Retinal pigment epithelial cell (primary cell): ENCODE measurements at regions not wholly inside any gene's neighbourhood (a gene's known extent, or its start where the extent isn't known, plus 50 kb on each side); places are given as distances from the start of the nearest gene placed in this dataset.

Experiments
- DNase-seq: peaks from one replicate; pipeline ENCODE4 v3.0.0-alpha.2; 2010; ENCODE audit warnings: low read depth
- H3K4me3 ChIP-seq: 2 replicates; pipeline ENCODE4 v1.5.1; 2011; ENCODE audit warnings: mild to moderate bottlenecking, low read length, control low read depth, moderate library complexity
- CTCF ChIP-seq: conservative IDR thresholded peaks from 2 replicates; pipeline ENCODE4 v1.5.1; 2011; ENCODE audit warnings: low read depth, low read length, control low read depth, inconsistent platforms

GRCh38 chr16:86180780-86181179 lies 281.8 kb downstream of the IRF8 start:
- no peak overlapping the region for H3K4me3 ChIP-seq
- no peak for TF ChIP-seq CTCF

GRCh38 chr16:86181526-86181925 lies 282.6 kb downstream of the IRF8 start:
- TF ChIP-seq CTCF, result no peak

More at GRCh38 chr16:86180780-86181179, 281.8 kb downstream of the IRF8 start:
- DNase-seq, result no peak

GRCh38 chr16:86184185-86184584 lies 285.2 kb downstream of the IRF8 start:
- no peak for DNase-seq
- no peak for TF ChIP-seq CTCF

More at GRCh38 chr16:86181526-86181925, 282.6 kb downstream of the IRF8 start:
- H3K4me3 ChIP-seq, result no peak overlapping the region
- DNase-seq, result no peak

GRCh38 chr16:86185089-86185488 lies 286.1 kb downstream of the IRF8 start:
- H3K4me3 ChIP-seq, result no peak overlapping the region
- no peak for TF ChIP-seq CTCF
- DNase-seq, result no peak

More at GRCh38 chr16:86184185-86184584, 285.2 kb downstream of the IRF8 start:
- H3K4me3 ChIP-seq, result no peak overlapping the region

- TF ChIP-seq CTCF, result no peak
- no peak for DNase-seq
- no peak overlapping the region for H3K4me3 ChIP-seq
Observed at GRCh38 chr16:86186313-86186712, 287.4 kb downstream of the IRF8 start.

- no peak overlapping the region for H3K4me3 ChIP-seq
- no peak for DNase-seq
- no peak for TF ChIP-seq CTCF
Observed at GRCh38 chr16:86189934-86190333, 291.0 kb downstream of the IRF8 start.

- H3K4me3 ChIP-seq, result no peak overlapping the region
- DNase-seq, result no peak
- TF ChIP-seq CTCF, result no peak
Observed at GRCh38 chr16:86191663-86192062, 292.7 kb downstream of the IRF8 start.
